HG03342 (cell line): ENCODE measurements at regions not wholly inside any gene's neighbourhood (a gene's known extent, or its start where the extent isn't known, plus 50 kb on each side); places are given as distances from the start of the nearest gene placed in this dataset.

Experiments used
- ATAC-seq: cut with Tn5 transposase; IDR thresholded peaks from one replicate; pipeline ENCODE4 v1.9.1; 2021; ENCODE audit warnings: mild to moderate bottlenecking, moderate library complexity; ENCODE audit not compliant: unreplicated experiment

- no peak for ATAC-seq
Measured at GRCh38 chr15:66832664-66833063, 130.6 kb downstream of the SMAD6 start.

DNA sequence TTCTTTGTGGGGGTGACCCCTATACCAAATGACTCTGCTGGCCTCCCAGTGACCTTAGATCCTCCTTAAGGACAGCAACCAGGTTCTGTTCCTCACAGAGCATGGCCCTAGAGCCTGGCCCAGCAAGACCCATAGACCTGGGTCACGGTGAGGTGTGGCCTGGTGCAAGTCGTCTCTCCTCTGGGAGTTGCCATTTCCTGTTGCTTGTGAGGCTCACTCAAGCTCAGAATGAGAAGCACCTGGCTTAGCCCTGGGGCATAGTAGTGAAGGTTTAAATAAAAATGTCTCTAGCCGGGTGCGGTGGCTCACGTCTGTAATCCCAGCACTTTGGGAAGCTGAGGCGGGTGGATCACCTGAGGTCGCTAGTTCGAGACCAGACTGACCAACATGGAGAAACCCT, 131.3 kb downstream of the SMAD6 start:
- no peak for ATAC-seq

DNA sequence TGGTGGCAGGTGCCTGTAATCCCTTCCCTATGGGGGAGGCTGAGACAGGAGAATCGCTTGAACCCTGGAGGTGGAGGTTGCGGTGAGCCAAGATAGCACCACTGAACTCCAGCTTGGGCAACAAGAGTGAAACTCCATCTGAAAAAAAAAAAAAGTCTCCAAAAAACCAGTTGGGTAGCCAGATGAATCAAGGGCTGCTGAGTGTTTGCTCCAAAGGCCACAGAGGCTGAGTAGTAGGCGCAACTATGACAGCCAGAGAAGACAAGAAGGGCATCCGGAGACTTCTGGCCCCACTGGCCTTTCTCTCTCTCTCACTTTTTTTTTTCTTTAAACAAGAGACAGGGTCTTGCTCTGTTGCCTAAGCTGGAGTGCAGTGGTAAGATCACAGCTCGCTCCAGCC, 131.8 kb downstream of the SMAD6 start:
- no peak for ATAC-seq

DNA sequence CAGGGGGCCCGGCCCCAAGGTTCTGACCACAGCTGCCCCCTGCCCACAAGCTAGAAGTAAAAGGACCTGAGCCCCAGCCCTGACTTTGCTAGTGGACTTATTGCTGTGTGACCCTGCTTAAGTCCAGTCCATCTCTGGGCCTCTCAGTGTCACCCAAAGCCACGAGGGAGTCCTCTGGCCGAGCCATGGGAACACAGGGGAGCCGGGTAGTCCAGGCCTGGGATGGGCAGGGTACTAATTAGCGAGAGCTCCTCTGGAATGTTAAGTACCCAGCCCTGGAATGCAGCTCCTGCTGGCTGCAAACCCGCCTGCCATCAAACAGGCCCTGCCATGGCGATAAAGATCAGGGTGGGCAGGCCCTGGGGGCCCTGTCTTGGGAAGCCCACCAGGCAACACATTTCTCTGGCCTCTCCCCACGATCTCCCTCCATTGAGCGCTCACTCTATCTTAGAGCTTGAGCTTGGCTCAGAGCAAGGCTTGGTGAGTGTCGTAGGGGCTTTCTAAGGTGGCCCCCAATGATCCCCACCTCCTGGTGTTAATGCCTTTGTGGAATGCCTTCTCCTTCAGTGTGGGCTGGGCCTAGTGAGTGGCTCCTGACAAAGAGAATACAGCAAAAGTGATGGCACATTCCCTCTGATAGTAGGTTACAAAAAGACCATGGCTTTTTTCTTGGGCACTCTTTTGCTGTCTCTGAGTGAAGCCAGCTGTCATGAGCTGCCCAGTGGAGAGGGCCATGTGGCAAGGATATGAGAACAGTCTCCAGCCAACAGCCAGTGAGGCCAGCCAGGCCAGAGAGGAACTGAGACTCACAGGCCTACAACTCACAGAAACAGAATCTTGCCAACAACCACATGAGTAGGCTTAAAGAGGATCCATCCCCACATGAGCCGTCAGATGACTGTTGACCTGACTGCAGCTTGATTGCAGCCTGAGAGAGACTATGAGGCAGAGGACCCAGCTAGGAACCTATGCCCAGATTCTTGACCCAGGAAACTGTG, 133.1 kb downstream of the SMAD6 start:
- no peak for ATAC-seq

DNA sequence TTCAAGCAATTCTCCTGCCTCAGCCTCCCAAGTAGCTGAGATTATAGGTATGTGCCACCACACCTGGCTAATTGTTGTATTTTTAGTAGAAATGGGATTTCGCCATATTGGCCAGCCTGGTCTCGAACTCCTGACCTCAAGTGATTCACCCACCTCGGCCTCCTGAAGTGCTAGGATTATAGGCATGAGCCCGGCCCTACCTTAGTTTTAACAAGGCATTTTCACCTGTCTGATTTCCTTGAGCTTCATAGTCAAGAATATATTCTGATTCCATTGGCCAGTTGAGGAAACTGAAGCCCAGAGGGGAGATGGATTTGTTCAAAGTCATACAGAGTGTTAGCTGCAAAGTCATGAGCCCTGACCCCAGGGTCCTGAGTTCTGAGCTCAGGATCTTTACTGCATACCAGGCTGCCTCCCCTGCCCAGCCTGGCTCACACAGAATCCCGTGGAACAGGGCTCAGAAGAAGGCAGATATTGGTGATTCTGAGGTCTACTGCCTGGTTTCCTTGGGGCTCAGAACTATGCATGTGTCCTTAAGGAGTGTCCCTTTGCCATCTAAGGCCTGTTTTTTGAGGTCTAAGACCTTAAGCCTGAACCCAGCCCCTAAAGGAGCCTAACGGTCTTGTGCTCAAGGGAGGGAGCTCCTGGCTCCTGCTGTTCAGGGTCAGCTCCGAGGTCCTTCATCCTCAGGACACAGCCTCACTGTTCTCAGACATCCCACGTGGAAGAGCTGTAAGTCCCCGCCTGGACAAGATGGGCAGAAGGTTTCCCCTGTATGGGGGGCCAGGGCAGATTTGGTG, 134.4 kb downstream of the SMAD6 start:
- ATAC-seq: no peak

GRCh38 chr15:66838202-66838601, 136.2 kb downstream of the SMAD6 start:
- ATAC-seq: no peak

- no peak for ATAC-seq
Measured at GRCh38 chr15:66838671-66839239, 136.7 kb downstream of the SMAD6 start.

GRCh38 chr15:66839506-66840112, 137.6 kb downstream of the SMAD6 start:
- ATAC-seq: no peak

DNA sequence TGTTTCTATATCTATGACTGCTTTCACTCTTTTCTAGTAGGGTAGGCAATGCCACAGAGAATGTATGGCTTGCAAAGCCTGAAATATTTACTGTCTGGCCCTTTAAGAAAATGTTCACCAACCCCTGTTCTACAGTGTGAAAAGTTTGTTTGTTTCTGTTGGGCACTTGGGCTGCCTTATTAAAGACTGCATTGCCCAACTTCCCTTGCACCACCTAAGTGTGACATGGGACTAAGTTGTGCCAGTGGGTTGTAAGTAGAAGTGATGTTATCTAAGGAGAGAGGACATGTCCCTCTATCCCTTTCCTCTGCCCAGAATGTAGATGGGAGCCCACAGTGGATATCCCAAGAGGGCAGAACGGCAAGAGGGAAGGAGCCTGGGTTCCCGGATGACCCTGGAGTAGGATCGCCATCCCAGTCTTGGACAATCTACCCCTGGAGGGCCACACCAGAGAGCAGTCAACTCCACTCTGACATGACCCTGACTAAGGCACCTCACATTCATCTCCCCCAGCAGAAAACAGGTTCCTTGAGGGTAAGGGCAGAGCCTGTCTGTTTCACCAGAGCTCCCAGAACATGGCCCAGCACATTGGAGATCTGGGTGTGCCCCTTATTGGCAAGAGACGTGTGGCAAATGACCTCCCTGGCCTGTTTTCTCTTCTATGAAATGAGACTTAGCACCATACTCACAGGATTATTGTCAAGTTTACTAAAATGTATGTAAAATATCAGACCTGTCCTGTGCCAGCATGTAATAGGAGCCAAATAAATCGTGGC, 138.8 kb downstream of the SMAD6 start:
- no peak for ATAC-seq

DNA sequence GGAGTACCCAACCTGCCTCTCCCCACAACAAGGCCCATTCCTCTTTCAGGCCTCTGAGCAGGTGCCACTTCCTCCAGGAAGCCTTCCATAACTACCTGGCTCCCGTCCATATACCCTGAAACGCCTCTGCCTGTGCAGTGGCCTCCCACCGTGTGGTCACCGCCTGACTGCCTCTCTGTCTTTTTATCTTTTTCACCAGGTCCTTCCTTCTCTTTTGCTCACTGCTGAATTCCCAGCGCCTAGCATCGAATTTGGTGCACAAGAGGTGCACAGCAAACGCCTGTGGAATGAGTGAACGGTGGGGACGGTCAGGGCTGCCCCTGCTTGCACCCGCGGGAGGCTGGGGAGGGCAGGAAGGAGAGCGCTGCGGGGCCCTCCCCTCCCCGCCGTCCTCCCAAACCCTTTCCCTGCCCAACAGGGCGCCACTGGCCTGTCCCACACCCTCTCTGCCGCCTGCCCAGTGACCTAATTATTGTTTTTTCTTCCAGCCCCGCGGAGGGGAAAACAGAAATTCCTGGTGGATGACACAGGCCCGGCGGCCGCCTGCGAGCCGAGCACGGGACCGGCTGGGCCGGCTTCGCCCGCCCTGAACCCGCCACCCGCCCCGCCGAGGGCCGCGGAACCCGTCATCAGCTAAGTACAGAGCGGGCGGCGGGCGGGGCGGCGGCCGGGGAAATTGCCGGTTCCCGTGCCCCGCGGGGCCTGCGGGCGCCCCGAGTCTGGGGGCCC, 140.1 kb downstream of the SMAD6 start:
- no peak for ATAC-seq

DNA sequence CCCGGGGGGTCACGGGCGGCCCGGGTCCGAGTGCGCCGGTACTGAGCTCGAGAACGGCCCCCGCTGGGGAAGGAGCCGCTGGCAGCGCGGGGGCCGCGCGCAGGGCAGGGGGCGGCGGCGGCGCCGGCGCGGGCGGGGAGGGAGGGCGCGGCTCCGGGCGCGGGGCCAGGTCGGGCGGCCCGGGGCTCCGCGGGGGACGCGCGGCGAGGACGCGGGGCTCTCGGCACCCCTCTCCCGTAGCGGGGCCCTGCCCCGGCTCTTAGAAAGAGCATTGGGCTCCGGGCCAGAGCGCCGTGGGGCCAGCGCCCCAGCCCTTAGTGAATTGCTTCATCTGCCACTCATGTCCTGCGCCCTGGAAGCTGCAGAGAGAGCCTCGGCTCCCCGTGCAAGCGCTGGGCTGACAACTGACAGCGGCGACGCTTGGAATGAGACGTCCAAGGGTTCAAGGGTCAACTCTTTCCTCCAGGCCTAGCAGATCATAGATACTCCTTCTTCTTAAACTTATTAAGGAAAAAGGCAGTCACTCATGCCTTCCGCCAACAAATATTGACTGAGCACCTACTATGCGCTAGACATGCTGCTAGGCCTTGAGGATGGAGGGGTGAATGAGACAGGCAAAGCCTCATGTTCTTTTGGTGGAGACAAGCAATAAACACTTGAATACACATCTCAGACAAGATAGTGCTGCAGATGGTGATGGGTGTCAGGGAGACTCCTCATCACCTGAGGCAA, 140.8 kb downstream of the SMAD6 start:
- no peak for ATAC-seq

DNA sequence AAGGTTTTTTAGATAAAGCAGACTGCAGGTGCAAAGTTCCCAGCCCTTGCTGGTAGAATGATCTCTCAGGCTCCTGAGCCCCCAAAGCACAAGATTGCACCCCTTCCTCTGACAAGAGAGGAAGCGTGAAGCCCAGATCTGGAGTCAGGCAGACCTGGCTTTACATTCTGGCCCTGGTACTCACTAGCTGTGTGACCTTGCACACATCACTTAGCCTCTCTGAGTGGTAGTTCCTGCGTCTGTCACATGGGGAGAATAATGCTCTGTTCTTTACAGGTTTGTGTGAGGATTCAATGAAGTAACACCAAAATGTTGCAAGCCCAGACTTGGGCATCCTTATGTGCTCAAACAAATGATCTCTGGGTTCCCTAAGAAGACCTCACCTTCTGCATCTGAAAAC, 141.5 kb downstream of the SMAD6 start:
- ATAC-seq: no peak

- ATAC-seq: no peak
Measured at GRCh38 chr15:66844041-66844746, 142.2 kb downstream of the SMAD6 start.

DNA sequence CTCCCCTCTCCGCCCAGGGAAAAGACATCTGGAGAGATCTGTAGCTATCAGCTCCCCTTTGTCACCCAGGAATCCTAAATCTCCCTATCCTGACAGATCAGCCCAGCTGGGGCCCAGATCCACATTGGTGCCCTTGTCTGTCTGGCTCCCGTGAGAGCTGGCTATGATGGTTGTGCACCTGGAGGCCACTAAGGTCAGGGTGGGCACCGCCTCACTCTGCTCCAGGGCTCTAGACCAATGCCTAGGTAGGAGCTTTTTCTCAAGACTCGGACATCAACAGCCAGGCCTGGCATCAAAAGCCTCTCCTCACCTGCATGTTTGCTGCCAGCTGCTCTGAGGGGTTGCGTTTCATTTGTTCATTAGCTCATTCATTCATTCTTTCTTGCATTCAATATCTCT, 142.7 kb downstream of the SMAD6 start:
- no peak for ATAC-seq

- no peak for ATAC-seq
Measured at GRCh38 chr15:66845266-66845785, 143.3 kb downstream of the SMAD6 start.

- no peak for ATAC-seq
Measured at GRCh38 chr15:66846031-66846430, 144.0 kb downstream of the SMAD6 start.

- no peak for ATAC-seq
Measured at GRCh38 chr15:66846811-66847210, 144.8 kb downstream of the SMAD6 start.

- ATAC-seq: no peak
Measured at GRCh38 chr15:66847565-66847991, 145.5 kb downstream of the SMAD6 start.
